HG02870 (cell line): ENCODE measurements at regions not wholly inside any gene's neighbourhood (a gene's known extent, or its start where the extent isn't known, plus 50 kb on each side); places are given as distances from the start of the nearest gene placed in this dataset.
"Not testable (repeated sequence)": the region's sequence is repeated elsewhere in the genome, so short reads cannot be mapped to it uniquely, and the experiment has no call there.

Source experiments
- ATAC-seq: cut with Tn5 transposase; IDR thresholded peaks from one replicate; pipeline ENCODE4 v1.9.1; 2021; ENCODE audit warnings: mild to moderate bottlenecking, moderate library complexity; ENCODE audit not compliant: unreplicated experiment

DNA sequence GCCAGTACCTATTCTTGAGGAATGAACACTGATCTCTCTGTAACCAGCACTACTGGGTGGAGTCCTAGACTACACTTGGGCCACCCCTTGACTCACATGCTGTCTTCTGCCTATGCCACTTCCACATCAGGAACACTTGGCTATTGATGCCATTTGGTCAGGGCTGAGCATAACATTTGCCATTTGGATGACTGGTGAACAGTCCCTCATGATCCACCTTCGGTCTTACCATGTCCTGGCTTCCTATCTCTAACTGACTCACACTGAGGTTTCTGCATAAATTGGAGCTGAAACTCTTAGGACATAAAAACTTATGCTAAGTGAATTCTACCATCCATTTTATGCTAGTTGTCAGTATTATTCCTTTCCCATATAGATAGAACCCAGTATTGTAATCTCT is 91.7 kb upstream of the PELI2 start:
- no peak for ATAC-seq

DNA sequence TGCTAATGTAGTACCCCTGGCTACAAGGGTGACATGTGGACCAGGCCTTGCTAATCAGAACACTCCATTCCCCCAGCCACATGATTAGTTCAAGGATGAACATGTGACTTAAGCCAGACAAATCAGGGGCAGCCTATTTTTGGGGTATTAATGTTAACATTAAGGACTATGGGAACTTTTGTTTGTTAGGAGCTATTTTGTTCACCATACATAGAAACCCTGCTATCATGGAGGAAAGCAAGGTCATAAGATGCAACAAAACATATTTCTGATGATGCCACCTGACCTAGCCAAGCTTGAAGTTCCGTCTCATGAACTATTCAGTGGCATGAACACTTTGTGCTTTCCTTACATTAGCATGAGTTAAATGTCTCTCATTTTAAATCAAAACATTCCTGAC is 90.8 kb upstream of the PELI2 start:
- ATAC-seq: no peak

DNA sequence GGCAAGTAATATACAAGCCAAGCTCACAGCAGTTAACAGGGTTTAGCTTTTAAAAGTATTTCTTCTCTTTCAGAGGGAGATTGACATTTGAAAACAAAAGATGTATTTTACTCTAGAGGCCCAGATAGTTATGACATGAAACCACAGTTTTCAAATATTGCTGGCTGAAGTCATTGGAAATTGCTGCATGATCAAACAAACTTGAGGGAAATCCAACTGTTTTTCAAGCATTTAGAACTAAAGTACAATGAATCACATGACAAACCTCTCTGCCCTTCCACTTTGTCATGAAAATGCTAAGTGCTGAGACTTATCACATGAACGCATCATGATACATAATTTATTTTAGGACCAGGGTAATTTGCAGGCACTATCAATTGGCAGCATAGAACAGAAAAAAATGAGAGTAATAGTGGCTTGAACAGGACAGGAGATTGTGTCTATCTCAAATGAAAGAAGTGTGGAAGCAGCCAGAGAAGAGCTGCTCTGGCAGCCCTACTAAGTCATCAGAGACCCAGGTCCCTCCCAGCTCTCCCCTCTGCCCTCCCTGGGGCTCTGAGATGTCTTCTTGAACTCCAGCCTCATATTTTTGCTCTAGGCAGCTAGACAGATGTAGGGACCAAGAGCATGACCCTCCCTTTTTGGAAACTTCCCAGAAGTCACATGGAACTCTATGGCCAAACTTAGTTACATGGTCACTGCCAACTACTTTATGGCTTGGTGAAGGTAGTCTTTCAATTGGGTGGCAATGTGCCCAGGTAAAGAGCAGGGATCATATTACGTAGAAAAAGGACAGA is 90.1 kb upstream of the PELI2 start:
- no peak for ATAC-seq

DNA sequence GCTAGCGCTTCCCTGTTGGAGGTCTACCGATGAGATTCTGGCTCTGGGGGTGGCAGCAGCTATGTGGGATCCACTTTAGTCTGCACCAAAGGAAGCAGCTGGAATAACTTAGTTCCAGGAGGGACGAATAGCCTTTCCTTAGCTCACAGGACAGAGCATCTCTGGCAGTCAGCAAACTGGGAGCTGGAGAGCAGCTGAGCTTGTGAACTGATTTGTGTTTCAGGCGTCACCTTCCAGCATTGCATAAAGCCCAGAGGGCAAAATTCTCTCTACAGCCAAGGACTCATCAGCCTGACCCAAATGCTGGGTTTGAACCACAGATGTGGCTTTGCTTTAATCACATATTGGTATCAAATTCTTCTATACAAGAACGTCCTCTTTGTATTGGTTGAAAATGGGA is 81.9 kb upstream of the PELI2 start:
- no peak for ATAC-seq

DNA sequence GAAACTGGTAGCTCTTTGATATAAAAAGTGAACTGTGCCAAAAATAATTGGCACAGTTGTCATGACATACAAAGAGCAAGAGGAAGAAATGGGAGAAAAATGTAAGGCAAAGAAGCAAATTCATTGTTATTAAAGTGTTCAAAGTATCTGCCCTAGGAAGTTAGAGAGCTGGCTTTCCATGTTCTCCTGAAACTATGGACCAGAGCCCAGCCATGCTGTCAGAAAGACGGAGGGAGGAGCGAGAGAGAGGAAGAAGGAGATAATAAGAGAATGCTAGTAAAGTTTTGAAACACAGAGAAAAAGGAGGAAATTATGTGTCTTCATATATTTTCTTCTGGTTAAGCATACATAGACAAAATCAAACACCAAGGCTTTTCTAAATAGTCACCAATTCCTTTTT is 78.1 kb upstream of the PELI2 start:
- no peak for ATAC-seq

GRCh38 chr14:56044196-56044595 is 74.0 kb upstream of the PELI2 start:
- no peak for ATAC-seq

DNA sequence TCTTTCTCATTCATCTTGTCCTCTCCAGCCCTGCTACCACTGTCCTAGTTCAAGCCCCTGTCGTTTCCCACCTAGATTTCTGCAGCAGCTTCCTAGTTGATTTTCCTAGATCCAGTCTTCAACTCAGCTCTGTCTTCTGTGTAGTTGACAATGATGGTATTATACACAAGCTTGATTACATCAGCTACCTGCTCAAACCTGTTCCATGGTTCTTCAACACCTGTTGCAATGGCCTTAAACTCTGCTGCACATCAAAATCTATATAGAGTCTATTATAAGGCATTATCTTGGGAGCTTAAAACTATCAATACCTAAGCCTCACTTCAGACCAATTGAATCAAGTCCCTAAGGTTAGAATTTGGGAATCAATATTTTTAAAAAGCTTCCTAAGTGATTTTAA is 71.7 kb upstream of the PELI2 start:
- ATAC-seq: no peak

DNA sequence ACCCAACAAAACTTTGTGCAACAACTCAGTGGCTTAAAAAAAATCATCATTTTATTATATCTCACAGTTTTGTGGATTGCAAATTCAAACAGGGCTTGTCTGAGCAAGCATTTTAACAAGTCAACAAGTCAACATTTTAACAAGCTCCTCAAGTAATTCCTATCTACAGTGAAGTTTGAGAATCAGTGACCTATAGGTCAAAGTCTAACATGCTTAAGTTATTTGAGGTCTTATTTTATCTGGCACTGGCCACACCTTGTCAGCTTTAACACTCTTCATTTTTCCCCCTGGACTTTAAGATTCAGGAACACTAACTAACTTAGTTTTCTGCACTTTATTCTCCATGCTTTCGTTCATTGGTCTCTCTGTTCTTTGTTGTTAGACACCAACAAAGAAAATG is 71.2 kb upstream of the PELI2 start:
- no peak for ATAC-seq

DNA sequence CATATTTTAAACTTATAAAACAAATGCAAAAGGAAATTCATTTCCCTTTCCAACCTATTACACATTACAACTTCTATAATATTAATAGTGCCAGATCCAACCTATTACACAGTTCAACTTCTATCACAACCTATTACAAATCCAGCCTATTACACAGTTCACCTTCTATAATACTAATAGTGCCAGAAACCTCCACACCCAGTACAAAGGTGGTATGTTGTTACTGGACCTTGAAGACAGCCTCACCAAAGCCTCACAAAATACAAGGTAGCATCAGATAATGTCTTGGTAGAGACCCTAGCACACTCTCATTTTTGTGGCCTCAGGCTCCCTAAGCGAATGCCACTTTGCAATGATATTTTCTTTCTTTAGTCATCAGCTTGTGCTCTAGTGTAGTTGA is 68.7 kb upstream of the PELI2 start:
- ATAC-seq: no peak

- ATAC-seq: no peak
These were observed 62.7 kb upstream of the PELI2 start for GRCh38 chr14:56055511-56055910.

DNA sequence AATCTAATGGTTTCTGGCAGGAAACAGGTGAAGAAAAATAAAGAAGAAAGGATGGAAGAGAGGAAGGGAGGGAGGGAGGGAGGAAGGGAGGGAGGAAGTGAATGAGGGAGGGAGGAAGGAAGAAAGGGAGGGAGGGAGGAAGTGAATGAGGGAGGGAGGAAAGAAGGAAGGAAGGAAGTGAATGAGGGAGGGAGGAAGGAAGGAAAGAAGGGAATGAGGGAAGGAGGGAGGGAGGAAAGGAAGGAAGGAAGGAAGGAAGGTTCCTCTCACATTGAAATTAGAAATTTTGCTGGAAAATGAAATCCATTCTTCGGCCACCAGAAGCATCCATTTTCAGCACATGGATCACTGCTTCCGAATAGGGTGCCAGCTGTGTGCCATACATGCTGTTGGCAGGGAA is 62.2 kb upstream of the PELI2 start:
- ATAC-seq: no peak

DNA sequence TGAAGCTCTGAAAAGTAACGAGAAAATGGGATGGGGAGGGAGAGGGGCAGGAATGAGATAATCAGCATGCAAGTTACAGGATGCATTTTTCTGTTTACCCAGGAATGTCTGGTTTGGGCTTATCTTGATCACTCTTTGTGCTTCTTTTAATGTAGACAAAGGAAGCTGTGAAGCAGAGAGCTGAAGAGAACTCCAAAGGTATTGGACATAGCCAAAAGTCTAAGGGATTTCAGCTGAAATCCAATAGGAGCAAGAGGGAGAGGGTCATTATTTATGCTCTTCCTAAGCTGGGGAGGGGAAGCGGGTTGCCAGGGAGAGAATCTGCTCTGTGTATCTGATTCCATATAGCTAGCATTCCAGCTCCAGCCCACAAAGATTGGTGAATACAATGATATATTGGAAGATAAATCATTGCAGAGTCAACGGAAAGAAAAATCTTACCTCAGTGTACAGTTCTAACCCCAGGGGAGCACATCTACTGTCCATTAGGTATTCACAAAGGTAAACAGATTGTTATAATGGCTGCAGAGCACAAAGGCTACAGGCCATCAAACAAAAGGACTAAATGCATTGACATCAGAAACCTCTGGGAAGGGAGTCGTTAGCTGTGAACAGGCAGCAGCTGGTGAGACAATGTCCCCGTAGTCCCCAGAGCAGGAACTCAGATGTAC is 61.0 kb upstream of the PELI2 start:
- ATAC-seq: no peak

GRCh38 chr14:56057767-56058166 is 60.4 kb upstream of the PELI2 start:
- no peak for ATAC-seq

GRCh38 chr14:56059054-56059453 is 59.2 kb upstream of the PELI2 start:
- ATAC-seq: no peak

DNA sequence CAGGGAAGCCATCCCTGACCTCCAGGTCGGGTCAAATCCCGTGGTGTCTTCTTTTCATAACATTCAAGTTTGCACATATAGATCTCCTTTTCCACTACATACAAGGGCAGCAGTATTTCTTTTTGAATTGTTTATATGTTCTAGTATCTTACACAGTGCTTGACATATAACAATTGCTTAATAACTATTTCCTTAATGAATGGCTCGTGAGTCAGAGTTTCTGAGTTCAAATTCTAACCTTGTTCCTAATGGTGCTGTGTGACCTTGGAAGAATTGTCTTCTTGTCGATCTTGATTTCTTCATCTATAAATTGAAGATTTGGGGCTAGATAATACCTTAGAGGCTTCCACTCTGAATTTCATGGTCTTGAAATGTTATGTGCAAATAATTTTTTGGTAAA is 57.2 kb upstream of the PELI2 start:
- ATAC-seq: no peak

DNA sequence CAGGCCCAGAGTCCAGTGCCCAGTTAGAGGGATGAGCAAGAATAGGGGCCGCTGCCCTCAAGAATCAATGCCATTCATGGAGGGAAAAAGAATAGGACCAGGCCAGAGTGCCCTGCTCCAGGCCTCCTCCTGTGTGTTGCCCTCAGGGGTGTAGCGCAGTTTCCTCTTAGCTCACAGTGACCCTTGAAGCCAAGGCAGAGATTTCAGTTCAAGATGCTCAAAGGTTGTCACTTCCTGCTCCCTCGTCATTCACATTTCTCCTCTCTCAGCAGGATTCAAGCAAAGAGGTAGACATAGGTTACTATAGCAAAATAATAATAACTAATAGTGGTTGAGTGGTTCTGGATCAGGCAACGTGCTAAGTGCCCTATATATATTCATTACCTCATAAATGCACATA is 55.1 kb upstream of the PELI2 start:
- no peak for ATAC-seq

GRCh38 chr14:56064513-56064912 is 53.7 kb upstream of the PELI2 start:
- no peak for ATAC-seq

DNA sequence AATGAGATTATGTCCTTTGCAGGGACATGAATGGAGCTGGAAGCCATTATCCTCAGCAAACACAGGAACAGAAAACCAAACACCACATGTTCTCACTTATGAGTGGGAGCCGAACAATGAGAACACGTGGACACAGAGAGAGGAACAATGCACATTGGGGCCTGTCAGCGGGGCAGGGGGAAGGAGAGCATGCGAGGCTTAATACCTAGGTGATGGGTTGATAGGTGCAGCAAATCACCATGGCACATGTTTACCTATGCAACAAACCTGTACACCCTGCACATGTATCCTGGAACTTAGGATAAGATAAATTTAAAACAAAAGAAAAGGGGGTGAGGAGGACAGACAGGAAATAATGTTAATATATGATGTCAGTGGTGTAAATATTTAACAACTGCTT is 53.0 kb upstream of the PELI2 start:
- ATAC-seq: not testable (repeated sequence)

- ATAC-seq: no peak
These were observed 52.5 kb upstream of the PELI2 start for GRCh38 chr14:56065621-56066290.
